NCI-H460 (cell line): ENCODE measurements at regions not wholly inside any gene's neighbourhood (a gene's known extent, or its start where the extent isn't known, plus 50 kb on each side); places are given as distances from the start of the nearest gene placed in this dataset.
A peak's percentile ranks its signal among the peaks of the same experiment; 100 is the strongest.

Experiments
- DNase-seq: peaks from one replicate; pipeline ENCODE4 v3.0.0-alpha.2; 2016; ENCODE audit warnings: low read depth; ENCODE audit errors: extremely low read depth

DNA sequence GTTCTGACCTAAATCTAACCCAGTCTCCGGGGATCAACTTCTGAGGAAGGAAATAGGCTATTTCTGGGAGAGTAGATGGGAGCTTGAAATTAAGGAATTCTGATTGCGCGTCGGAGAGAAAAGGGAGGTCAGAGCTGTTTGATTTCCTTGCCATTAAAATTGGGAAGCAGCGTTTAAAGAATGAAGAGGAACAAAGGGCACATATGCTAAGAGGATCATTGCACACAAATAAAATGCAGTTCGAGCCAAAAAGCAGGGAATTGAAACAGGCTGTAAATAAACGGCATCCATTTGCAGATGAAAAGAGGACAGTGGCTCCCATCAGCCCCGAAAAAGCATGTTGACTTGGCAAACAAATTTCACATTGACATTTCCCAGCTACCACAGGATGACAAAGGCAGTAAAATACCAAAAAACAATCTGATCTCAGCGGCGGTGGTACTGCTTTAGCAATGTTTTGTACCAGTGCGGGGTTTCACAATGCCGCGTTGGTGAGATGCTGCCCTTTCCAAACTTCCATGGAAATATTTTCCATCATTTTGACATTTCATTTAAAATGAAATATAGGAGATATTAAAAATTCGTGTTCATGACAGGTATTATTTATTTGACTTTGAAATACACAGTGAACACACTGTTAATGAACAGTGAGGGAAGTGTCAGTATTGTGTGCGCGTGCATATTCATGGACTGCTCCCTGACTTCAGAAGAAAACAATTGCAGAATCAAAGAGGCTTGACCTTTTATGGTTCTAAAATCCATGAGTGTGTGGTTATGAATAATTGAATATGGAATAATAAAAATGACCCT is 108.8 kb downstream of the SQOR start:
- DNase-seq = no peak

- no peak for DNase-seq
Observed at GRCh38 chr15:45744236-45744589, 109.4 kb downstream of the SQOR start.

- DNase-seq = no peak
Observed at GRCh38 chr15:45747426-45747825, 112.6 kb downstream of the SQOR start.

DNA sequence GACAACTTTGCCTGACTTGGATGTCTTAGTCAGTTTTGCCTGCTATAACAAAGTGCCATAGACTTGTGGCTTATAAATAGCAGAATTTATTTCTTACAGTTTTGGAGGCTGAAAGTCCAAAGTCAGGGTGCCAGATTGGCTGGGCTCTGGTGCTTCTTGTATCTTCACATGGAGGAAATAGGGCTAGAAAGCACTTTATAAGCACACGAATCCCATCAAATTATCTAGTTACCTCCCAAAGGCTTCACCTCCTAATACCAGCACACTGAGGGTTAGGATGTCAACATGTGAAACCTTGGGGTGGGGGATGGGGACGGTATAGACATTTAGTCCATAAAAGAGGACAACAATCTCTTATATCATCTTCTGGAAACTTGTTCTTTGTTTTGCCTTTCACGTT is 116.8 kb downstream of the SQOR start:
- DNase-seq = no peak

- no peak for DNase-seq
Observed at GRCh38 chr15:45759936-45760335, 125.1 kb downstream of the SQOR start.

GRCh38 chr15:45762726-45763125 is 127.9 kb downstream of the SQOR start:
- DNase-seq = no peak

DNA sequence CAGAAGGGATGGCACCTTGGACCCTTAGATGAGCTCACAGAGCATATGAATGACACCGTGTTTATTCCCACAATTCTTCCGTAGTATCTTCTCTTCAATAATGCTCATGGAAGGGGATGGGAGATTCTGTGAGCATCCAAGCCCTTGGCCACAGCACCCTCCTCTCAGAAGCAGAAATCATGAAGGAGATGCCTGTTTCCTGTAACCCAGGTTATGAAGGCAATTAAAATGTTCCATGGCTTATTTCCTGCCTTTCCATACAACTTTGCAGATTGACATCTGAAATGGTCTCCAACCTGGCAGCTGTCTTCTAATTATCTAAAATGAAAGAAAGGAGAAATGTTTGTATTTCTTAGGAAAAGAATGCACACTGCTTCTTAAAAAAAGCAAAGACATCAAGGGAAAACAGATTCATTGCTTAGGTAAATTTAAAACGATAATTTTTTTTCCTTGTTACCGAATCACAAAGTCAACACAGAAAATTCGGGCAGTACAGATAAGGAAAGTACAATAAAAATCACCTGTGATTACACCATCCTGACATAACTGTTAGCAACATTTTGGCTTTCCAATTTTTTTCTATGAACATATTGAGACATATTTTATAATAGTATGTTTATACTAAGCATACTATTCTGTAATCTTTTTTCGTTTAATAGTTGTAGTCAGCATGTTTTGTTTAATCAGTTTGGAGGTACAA is 128.5 kb downstream of the SQOR start:
- no peak for DNase-seq

DNA sequence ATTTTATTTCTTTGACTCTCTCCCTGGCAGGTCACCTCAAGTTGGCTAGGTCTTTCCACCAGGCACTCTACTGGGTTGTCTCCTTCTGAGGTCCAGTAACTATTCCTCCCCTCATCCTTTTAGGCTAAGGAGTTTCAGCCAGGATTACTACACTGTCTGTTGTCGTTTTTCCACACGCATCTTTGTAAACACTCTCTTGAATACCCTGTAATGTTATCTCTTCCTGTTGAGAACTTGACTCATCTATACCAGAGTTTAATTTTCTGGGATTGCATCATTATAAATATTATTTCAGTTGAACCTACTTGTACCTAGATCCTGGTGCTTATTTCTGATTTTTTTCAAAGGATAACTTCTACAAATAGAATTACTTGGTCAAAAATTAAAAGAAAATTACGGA is 138.3 kb downstream of the SQOR start:
- no peak for DNase-seq

DNA sequence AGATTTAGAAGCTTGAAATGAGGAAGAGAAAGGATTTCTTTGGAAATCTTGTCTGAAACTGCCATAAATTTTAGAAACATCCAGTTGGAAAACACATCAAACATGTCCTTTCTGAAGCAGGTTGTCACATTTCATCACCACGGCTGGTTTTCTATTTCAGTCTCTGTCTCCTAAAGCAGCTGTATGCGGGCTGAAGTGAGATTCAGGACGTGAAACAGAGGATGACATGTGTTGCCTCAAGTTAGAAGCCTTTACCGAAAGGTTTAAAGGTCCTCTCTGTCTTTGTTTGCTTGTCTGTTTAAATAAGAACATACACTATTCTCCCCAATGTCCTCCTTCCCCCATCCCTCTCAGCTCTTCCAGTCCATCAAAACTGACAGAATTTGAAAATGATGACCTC is 141.9 kb downstream of the SQOR start:
- no peak for DNase-seq

DNA sequence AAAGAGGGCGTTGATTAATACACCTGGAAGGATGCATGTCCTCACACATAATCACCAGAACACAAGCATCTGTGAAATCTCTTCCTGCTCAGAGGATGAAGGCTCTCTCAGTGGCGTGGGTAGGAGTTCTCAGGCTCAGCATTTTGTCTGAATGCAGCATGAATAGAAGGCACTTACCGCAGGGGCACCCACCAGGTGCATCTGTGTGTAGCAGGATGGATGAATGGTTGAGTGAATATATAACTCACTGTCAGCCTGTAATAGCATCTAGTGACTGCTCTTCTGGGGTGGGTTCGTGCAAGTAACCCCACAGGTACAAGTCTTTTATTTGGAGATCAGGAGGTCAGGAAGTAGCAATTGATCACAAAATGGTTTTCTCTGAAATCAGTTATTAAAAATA is 143.0 kb downstream of the SQOR start:
- no peak for DNase-seq

GRCh38 chr15:45780352-45780751 is 145.5 kb downstream of the SQOR start:
- no peak for DNase-seq

DNA sequence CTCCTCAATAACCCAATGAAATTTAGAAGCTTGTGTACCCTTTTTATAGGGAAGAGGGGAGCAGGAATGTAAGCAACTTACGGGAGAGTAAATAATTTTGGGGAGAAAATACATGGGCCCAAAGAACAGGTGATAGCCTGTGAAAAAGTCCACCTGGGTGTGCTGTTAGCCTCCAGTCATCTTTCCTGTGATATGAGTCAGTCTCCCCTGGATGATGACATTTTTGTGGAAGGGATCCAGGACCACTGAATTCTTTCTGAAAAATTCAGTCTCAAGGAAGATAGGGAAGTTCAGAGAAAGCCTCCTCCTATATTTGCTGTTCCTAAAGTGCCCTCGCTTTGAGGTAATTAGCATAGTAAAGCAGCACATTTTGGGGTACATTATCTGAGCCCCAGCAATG is 149.8 kb downstream of the SQOR start:
- no peak for DNase-seq

- DNase-seq = no peak
Observed at GRCh38 chr15:45785897-45786296, 151.1 kb downstream of the SQOR start.

GRCh38 chr15:45790325-45790943 is 155.6 kb downstream of the SQOR start:
- no peak for DNase-seq

DNA sequence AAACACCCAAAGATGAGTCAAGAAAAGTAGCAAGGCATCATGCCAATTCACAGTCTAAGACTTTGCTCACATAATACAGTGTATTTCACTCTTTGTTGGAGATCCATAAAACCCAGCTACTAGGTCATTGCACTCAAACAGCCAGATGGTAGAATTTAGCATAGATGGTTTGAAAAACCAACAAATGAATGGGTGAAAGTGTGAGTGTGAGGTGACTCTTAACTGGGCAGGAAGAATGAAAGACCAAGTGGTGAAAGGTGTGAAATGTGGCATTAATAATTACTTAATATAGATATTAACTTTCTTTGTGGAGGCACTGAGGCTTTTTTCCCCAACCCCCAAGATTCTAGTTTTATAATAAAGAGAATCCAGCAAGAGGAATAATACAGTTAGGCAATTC is 159.5 kb downstream of the SQOR start:
- DNase-seq = no peak

- DNase-seq = no peak
Observed at GRCh38 chr15:45794712-45795439, 160.0 kb downstream of the SQOR start.

GRCh38 chr15:45795440-45796069 is 160.7 kb downstream of the SQOR start:
- DNase-seq = peak; percentile 55

- DNase-seq = no peak
Observed at GRCh38 chr15:45796433-45796832, 161.6 kb downstream of the SQOR start.

GRCh38 chr15:45799508-45799907 is 164.7 kb downstream of the SQOR start:
- DNase-seq = no peak

DNA sequence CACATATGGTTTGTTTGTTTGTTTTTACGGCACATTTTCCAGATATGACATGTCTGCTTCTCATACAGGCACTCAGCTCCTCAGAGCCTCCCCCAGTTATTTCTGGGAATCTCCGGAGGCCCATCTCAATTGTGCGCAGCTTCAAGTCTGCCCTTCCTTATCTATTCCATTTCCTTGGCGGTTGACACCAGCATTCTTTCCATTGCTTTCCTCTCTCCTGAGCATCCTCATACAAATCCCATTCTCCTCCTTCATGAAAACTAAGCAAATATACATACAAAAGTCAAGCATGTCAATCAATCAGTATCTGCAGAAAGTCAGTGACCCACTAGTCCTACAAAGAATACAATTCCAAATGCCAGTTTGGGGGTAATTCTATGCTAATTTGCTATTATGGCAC is 166.7 kb downstream of the SQOR start:
- DNase-seq = no peak

GRCh38 chr15:45802140-45802539 is 167.3 kb downstream of the SQOR start:
- no peak for DNase-seq
